NCI-H2171 treated with DMSO at 0.1 percent for 48 hours (cell line): ENCODE measurements at regions not wholly inside any gene's neighbourhood (a gene's known extent, or its start where the extent isn't known, plus 50 kb on each side); places are given as distances from the start of the nearest gene placed in this dataset.
A peak's percentile ranks its signal among the peaks of the same experiment; 100 is the strongest.

Experiments used
- DNase-seq: peaks from one replicate; lab custom pipeline; 2025; lab: John Stamatoyannopoulos, UW

GRCh38 chr16:35751191-35751941 lies 2292.0 kb downstream of the TP53TG3F start:
- DNase-seq, result no peak

- DNase-seq, result no peak
Measured at GRCh38 chr16:35752012-35752772, 2292.8 kb downstream of the TP53TG3F start.

- DNase-seq, result no peak
Measured at GRCh38 chr16:35752773-35753558, 2293.6 kb downstream of the TP53TG3F start.

GRCh38 chr16:35753559-35754390 lies 2294.4 kb downstream of the TP53TG3F start:
- DNase-seq, result no peak

GRCh38 chr16:35754391-35755369 lies 2295.3 kb downstream of the TP53TG3F start:
- DNase-seq, result no peak

- no peak for DNase-seq
Measured at GRCh38 chr16:35788381-35788780, 2329.0 kb downstream of the TP53TG3F start.

GRCh38 chr16:35792516-35793285 lies 2333.3 kb downstream of the TP53TG3F start:
- no peak for DNase-seq

GRCh38 chr16:35793601-35794000 lies 2334.2 kb downstream of the TP53TG3F start:
- no peak for DNase-seq

- peak; percentile 77 for DNase-seq
Measured at GRCh38 chr16:35794896-35795295, 2335.5 kb downstream of the TP53TG3F start.

GRCh38 chr16:35795361-35796029 lies 2336.1 kb downstream of the TP53TG3F start:
- peak; percentile 89 for DNase-seq

- DNase-seq, result no peak
Measured at GRCh38 chr16:35797811-35798210, 2338.4 kb downstream of the TP53TG3F start.

- DNase-seq, result peak; percentile 99
Measured at GRCh38 chr16:35798885-35799426, 2339.5 kb downstream of the TP53TG3F start.

GRCh38 chr16:35804465-35804864 lies 2345.1 kb downstream of the TP53TG3F start:
- DNase-seq, result peak; percentile 14

- no peak for DNase-seq
Measured at GRCh38 chr16:35823342-35823741, 2363.9 kb downstream of the TP53TG3F start.

- DNase-seq, result no peak
Measured at GRCh38 chr16:35841632-35842031, 2382.2 kb downstream of the TP53TG3F start.

GRCh38 chr16:35862242-35862641 lies 2402.8 kb downstream of the TP53TG3F start:
- DNase-seq, result no peak

- no peak for DNase-seq
Measured at GRCh38 chr16:35868630-35869029, 2409.2 kb downstream of the TP53TG3F start.

- DNase-seq, result no peak
Measured at GRCh38 chr16:35873472-35873871, 2414.1 kb downstream of the TP53TG3F start.

- DNase-seq, result no peak
Measured at GRCh38 chr16:35881654-35882053, 2422.2 kb downstream of the TP53TG3F start.
